ENCODE measurements at regions not wholly inside any gene's neighbourhood (a gene's known extent, or its start where the extent isn't known, plus 50 kb on each side); places are given as distances from the start of the nearest gene placed in this dataset.

GRCh38 chr7:118346748-118347147, 122.2 kb downstream of the ANKRD7 start:
- Mint-ChIP-seq H3K4me3 (no peak overlapping the region), H3K36me3 (ENCODE audit: low read depth) (no peaks in the 10 kb centered on the region), H3K27me3 (peaks cover 8% of the 10 kb centered on the region), H3K27ac (no peak overlapping the region), H3K4me1 (no peaks in the 10 kb centered on the region)
- DNase-seq (no peak), ATAC-seq (no peak)
- H3K9me3 ChIP-seq (ENCODE audit: control insufficient read depth, low read length, poor library complexity, severe bottlenecking) = peaks cover 5% of the 10 kb centered on the region

GRCh38 chr7:118349604-118350003, 125.1 kb downstream of the ANKRD7 start:
- Mint-ChIP-seq H3K27ac (no peak overlapping the region), H3K36me3 (ENCODE audit: low read depth) (no peaks in the 10 kb centered on the region), H3K4me3 (no peak overlapping the region), H3K4me1 (no peaks in the 10 kb centered on the region), H3K27me3 (peaks cover 8% of the 10 kb centered on the region)
- ATAC-seq = no peak
- no peak for DNase-seq
- peaks cover 5% of the 10 kb centered on the region for H3K9me3 ChIP-seq (ENCODE audit: control insufficient read depth, low read length, poor library complexity, severe bottlenecking)

GRCh38 chr7:118350260-118350659, 125.8 kb downstream of the ANKRD7 start:
- Mint-ChIP-seq H3K36me3 (ENCODE audit: low read depth) (no peaks in the 10 kb centered on the region), H3K4me3 (no peak overlapping the region), H3K27me3 (peaks cover 8% of the 10 kb centered on the region), H3K4me1 (no peaks in the 10 kb centered on the region), H3K27ac (no peak overlapping the region)
- peaks cover 5% of the 10 kb centered on the region for H3K9me3 ChIP-seq (ENCODE audit: control insufficient read depth, low read length, poor library complexity, severe bottlenecking)
- no peak for DNase-seq
- ATAC-seq = no peak

- H3K9me3 ChIP-seq (ENCODE audit: control insufficient read depth, low read length, poor library complexity, severe bottlenecking) = peaks cover 5% of the 10 kb centered on the region
- no peak for DNase-seq
- H3K36me3 Mint-ChIP-seq (ENCODE audit: low read depth) = no peaks in the 10 kb centered on the region
- H3K4me3 Mint-ChIP-seq = no peak overlapping the region
- no peak for ATAC-seq
- H3K27ac Mint-ChIP-seq = no peak overlapping the region
- no peaks in the 10 kb centered on the region for H3K4me1 Mint-ChIP-seq
- peaks cover 8% of the 10 kb centered on the region for H3K27me3 Mint-ChIP-seq
These were observed 128.5 kb downstream of the ANKRD7 start for GRCh38 chr7:118352867-118353453.

- Mint-ChIP-seq H3K27ac (no peak overlapping the region), H3K4me1 (no peaks in the 10 kb centered on the region)
- H3K9me3 ChIP-seq (ENCODE audit: control insufficient read depth, low read length, poor library complexity, severe bottlenecking) = no peaks in the 10 kb centered on the region
These were observed 141.9 kb downstream of the ANKRD7 start for GRCh38 chr7:118366363-118366762.

GRCh38 chr7:118368958-118369357, 144.5 kb downstream of the ANKRD7 start:
- H3K36me3 Mint-ChIP-seq (ENCODE audit: low read depth) = no peaks in the 10 kb centered on the region
- ATAC-seq = no peak
- no peak overlapping the region for H3K27ac Mint-ChIP-seq
- no peaks in the 10 kb centered on the region for H3K9me3 ChIP-seq (ENCODE audit: control insufficient read depth, low read length, poor library complexity, severe bottlenecking)
- H3K4me3 Mint-ChIP-seq = no peak overlapping the region
- no peaks in the 10 kb centered on the region for H3K27me3 Mint-ChIP-seq
- no peaks in the 10 kb centered on the region for H3K4me1 Mint-ChIP-seq
- no peak for DNase-seq

More at GRCh38 chr7:118366363-118366762, 141.9 kb downstream of the ANKRD7 start:
- Mint-ChIP-seq H3K4me3 (no peak overlapping the region), H3K27me3 (no peaks in the 10 kb centered on the region), H3K36me3 (ENCODE audit: low read depth) (no peaks in the 10 kb centered on the region)
- DNase-seq (no peak), ATAC-seq (no peak)

- no peaks in the 10 kb centered on the region for H3K9me3 ChIP-seq (ENCODE audit: control insufficient read depth, low read length, poor library complexity, severe bottlenecking)
- H3K4me3 Mint-ChIP-seq = no peak overlapping the region
- no peak for ATAC-seq
- H3K27me3 Mint-ChIP-seq = no peaks in the 10 kb centered on the region
- no peaks in the 10 kb centered on the region for H3K36me3 Mint-ChIP-seq (ENCODE audit: low read depth)
- DNase-seq = no peak
- no peak overlapping the region for H3K27ac Mint-ChIP-seq
- H3K4me1 Mint-ChIP-seq = no peaks in the 10 kb centered on the region
These were observed 145.5 kb downstream of the ANKRD7 start for GRCh38 chr7:118369987-118370386.

GRCh38 chr7:118372530-118372929, 148.0 kb downstream of the ANKRD7 start:
- Mint-ChIP-seq H3K27ac (no peak overlapping the region), H3K36me3 (ENCODE audit: low read depth) (no peaks in the 10 kb centered on the region), H3K27me3 (no peaks in the 10 kb centered on the region), H3K4me1 (no peaks in the 10 kb centered on the region), H3K4me3 (no peak overlapping the region)
- no peak for DNase-seq
- ATAC-seq = no peak
- H3K9me3 ChIP-seq (ENCODE audit: control insufficient read depth, low read length, poor library complexity, severe bottlenecking) = peaks cover 4% of the 10 kb centered on the region

GRCh38 chr7:118389629-118390028, 165.1 kb downstream of the ANKRD7 start:
- no peaks in the 10 kb centered on the region for H3K4me1 Mint-ChIP-seq
- DNase-seq (no peak), ATAC-seq (no peak)
- H3K27me3 Mint-ChIP-seq = no peaks in the 10 kb centered on the region
- no peak overlapping the region for H3K27ac Mint-ChIP-seq
- no peaks in the 10 kb centered on the region for H3K36me3 Mint-ChIP-seq (ENCODE audit: low read depth)
- H3K4me3 Mint-ChIP-seq = no peak overlapping the region
- H3K9me3 ChIP-seq (ENCODE audit: control insufficient read depth, low read length, poor library complexity, severe bottlenecking) = no peaks in the 10 kb centered on the region

- no peak overlapping the region for H3K4me3 Mint-ChIP-seq
- ATAC-seq (no peak), DNase-seq (no peak)
- H3K9me3 ChIP-seq (ENCODE audit: control insufficient read depth, low read length, poor library complexity, severe bottlenecking) = no peaks in the 10 kb centered on the region
- H3K4me1 Mint-ChIP-seq = no peaks in the 10 kb centered on the region
- no peaks in the 10 kb centered on the region for H3K36me3 Mint-ChIP-seq (ENCODE audit: low read depth)
- no peak overlapping the region for H3K27ac Mint-ChIP-seq
- no peaks in the 10 kb centered on the region for H3K27me3 Mint-ChIP-seq
These were observed 179.7 kb downstream of the ANKRD7 start for GRCh38 chr7:118404211-118404610.

GRCh38 chr7:118418433-118418832, 193.9 kb downstream of the ANKRD7 start:
- Mint-ChIP-seq H3K27ac (no peak overlapping the region), H3K4me3 (no peak overlapping the region), H3K36me3 (ENCODE audit: low read depth) (no peaks in the 10 kb centered on the region), H3K27me3 (no peaks in the 10 kb centered on the region), H3K4me1 (no peaks in the 10 kb centered on the region)
- DNase-seq (no peak), ATAC-seq (no peak)
- no peaks in the 10 kb centered on the region for H3K9me3 ChIP-seq (ENCODE audit: control insufficient read depth, low read length, poor library complexity, severe bottlenecking)

GRCh38 chr7:118420888-118421287, 196.4 kb downstream of the ANKRD7 start:
- no peaks in the 10 kb centered on the region for H3K9me3 ChIP-seq (ENCODE audit: control insufficient read depth, low read length, poor library complexity, severe bottlenecking)
- DNase-seq (no peak), ATAC-seq (no peak)
- no peaks in the 10 kb centered on the region for H3K27me3 Mint-ChIP-seq
- H3K27ac Mint-ChIP-seq = no peak overlapping the region
- no peaks in the 10 kb centered on the region for H3K4me1 Mint-ChIP-seq
- no peak overlapping the region for H3K4me3 Mint-ChIP-seq
- H3K36me3 Mint-ChIP-seq (ENCODE audit: low read depth) = no peaks in the 10 kb centered on the region

GRCh38 chr7:118429141-118429540, 204.6 kb downstream of the ANKRD7 start:
- Mint-ChIP-seq H3K4me1 (no peaks in the 10 kb centered on the region), H3K27me3 (no peaks in the 10 kb centered on the region), H3K4me3 (no peak overlapping the region), H3K27ac (no peak overlapping the region), H3K36me3 (ENCODE audit: low read depth) (no peaks in the 10 kb centered on the region)
- ATAC-seq = no peak
- no peaks in the 10 kb centered on the region for H3K9me3 ChIP-seq (ENCODE audit: control insufficient read depth, low read length, poor library complexity, severe bottlenecking)
- no peak for DNase-seq

- no peak for ATAC-seq
- no peaks in the 10 kb centered on the region for H3K36me3 Mint-ChIP-seq (ENCODE audit: low read depth)
- H3K9me3 ChIP-seq (ENCODE audit: control insufficient read depth, low read length, poor library complexity, severe bottlenecking) = no peaks in the 10 kb centered on the region
- no peaks in the 10 kb centered on the region for H3K27me3 Mint-ChIP-seq
- H3K27ac Mint-ChIP-seq = no peak overlapping the region
- no peak overlapping the region for H3K4me3 Mint-ChIP-seq
- H3K4me1 Mint-ChIP-seq = no peaks in the 10 kb centered on the region
- no peak for DNase-seq
These were observed 212.2 kb downstream of the ANKRD7 start for GRCh38 chr7:118436663-118437062.

Measured in T-helper 17 cell (primary cell).